ENCODE measurements at regions not wholly inside any gene's neighbourhood (a gene's known extent, or its start where the extent isn't known, plus 50 kb on each side); places are given as distances from the start of the nearest gene placed in this dataset.
"Not testable (repeated sequence)": the region's sequence is repeated elsewhere in the genome, so short reads cannot be mapped to it uniquely, and the experiment has no call there.

DNA sequence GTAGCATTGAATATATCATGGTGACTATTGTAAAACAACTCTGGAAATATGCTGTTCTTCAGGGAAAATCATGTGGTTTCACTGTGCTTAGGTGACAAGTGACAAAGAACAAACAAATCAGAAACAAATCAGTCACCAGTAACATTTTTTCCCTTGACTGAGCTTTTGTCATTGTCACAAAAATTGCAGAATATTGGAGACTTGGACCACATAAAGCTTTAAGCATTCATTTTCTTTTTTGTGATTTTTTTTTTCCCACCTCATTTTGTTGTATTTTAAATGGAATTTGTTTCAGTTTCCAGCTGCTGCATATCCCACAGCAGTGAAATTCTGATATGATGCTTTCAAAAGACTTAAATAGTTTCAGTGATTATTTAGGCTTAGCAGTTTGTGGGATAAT, 1088.4 kb downstream of the OTOL1 start:
- no peak for DNase-seq

GRCh38 chr3:162586591-162586990, 1090.0 kb downstream of the OTOL1 start:
- DNase-seq = no peak

- no peak for DNase-seq
Observed at GRCh38 chr3:162597226-162597625, 1100.6 kb downstream of the OTOL1 start.

DNA sequence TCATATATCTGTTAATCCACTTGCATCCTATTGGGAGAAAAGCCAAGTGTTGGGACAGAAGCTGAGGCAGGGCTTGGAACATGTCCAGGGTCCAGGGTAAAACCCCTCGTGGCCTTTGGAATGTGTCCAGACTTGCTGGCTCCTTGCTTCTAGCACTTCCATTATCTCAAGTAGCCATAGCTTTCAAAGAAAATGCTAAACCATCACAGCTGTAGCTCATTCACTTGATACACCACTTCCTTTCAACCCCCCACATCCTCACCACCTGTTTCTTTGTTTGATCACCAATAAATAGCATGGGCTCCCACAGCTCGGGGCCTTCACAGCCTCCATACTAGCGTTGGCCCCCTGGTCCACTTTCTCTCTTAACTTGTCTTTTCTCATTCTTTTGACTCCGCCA, 1101.9 kb downstream of the OTOL1 start:
- not testable (repeated sequence) for DNase-seq

DNA sequence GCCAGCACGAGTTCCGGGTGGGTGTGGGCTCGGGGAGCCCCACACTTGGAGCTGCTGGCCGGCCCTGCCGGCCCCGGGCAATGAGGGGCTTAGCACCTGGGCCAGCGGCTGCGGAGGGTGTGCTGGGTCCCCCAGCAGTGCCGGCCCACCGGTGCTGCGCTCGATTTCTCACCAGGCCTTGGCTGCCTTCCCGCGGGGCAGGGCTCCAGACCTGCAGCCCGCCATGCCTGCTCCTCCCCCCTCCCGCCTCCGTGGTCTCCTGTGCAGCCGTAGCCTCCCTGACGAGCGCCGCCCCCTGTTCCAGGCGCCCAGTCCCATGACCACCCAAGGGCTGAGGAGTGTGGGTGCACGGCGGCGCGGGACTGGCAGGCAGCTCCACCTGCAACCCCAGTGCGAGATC, 1103.1 kb downstream of the OTOL1 start:
- not testable (repeated sequence) for DNase-seq

DNA sequence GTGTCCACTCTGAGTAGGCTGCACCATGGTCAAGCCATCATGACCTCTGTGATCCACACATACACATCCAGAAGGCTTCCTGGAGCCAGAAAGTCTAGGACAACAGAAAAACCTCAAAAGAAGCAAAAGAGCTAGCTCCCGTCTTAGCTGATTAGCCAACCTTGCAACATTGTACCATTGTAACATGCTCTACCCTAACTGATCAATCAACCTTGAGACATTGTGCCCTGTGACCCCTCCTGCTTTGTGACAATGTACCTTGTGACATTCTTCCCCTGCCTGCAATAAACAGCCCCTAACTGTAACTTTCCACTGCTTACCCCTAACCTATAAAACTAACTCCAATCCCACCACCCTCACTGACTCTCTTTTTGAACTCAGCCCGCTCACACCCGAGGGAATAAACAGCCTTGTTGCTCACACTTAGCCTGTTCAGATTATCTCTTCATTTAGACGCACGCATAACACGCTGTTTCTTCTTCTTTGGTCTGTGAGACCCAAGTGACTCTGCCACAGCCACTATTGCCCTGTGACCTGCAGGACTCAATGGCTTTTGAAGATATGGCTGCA, 1104.6 kb downstream of the OTOL1 start:
- DNase-seq = no peak

DNA sequence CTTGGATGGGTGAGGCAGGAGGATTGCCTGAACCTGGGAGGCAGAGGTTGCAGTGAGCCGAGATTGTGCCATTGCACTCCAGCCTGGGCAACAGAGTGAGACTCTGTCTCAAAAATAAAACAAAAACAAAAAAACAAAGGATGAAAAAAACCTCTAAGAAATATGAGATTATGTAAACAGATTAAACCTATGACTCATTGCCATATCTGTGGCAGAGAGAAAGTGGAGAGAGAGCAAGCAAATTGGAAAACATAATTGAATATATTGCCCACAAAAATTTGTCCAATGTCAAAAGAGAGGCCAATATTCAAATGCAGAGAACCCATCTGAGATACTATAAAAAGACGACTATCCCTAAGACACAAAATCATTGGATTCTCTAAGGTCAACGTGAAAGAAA, 1106.0 kb downstream of the OTOL1 start:
- DNase-seq = no peak

- no peak for DNase-seq
Observed at GRCh38 chr3:162605651-162606204, 1109.1 kb downstream of the OTOL1 start.

GRCh38 chr3:162610261-162610660, 1113.7 kb downstream of the OTOL1 start:
- DNase-seq = no peak

- no peak for DNase-seq
Observed at GRCh38 chr3:162612991-162613390, 1116.4 kb downstream of the OTOL1 start.

- no peak for DNase-seq
Observed at GRCh38 chr3:162626172-162626571, 1129.6 kb downstream of the OTOL1 start.

DNA sequence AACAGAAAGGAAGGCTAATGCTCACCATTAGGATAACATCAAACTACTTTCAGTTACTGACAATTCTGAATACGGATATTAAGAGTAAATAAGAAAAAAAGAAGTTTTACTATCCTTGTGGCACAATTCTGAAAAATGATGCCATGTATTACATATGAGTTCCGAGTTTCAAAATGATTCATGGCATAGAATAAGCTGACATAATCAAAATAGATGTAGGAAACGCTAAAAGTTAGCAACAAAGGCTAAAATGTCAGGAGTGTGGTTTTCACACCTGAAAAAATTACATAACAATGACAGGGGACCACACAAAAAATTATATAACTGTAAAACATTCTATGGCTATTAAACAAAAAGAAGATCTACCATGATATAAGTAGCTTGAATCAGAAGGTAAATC, 1131.9 kb downstream of the OTOL1 start:
- no peak for DNase-seq

DNA sequence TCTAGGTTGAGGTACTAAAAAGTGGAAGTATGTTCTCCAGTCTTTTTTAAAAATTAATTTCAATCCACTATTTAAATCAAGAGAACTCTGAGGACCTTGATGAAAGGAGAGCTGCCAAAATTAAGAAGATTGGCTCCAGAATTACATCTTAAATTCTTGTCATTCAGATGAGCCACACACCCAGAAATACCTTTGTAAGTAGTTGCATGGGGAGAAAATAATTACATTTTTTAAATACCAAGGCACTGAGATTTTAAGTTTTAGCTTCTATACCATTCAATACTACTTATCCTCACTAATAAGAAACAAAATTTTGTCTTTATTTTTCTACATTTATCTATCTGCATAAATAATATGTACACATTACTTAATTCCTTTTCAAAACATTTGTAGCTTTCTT, 1132.8 kb downstream of the OTOL1 start:
- no peak for DNase-seq

DNA sequence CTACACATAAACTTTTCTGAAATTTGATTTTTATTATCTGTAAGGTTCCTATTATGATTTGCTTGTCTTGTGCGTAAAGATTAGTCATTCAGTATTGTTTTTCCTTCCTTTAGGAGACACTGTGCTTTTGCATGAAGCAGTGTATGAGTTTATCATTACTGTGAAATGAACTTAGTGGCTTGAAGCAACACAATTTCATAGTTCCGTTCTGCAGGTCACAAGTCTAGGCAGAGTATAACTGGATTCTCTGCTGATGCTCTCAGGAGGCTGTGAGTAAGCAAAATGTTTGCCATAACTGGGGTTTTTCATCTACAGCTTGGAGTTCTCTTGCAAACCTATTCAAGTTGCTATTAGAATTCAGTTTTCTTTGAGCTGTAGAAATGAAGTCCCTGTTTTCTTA, 1136.1 kb downstream of the OTOL1 start:
- no peak for DNase-seq

GRCh38 chr3:162640208-162640607, 1143.6 kb downstream of the OTOL1 start:
- DNase-seq = not testable (repeated sequence)

DNA sequence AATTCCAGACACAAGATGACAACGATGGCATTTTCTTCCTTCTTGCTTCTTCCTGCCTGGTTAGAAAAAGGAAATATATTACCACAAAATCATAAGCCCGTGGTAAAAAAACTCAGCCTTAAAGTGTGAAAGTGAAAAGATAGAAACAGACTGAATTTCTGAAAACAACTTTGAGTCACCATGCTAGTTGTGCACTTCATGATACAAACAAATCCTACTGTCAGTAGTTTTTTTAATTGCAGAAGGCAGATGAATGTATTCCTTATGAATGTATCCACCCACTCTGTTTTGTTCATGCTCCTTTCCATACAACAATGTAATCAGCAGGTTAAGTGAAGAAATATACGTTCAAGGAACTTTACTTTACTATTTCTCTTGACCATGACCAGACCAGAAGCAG, 1144.7 kb downstream of the OTOL1 start:
- DNase-seq = no peak

DNA sequence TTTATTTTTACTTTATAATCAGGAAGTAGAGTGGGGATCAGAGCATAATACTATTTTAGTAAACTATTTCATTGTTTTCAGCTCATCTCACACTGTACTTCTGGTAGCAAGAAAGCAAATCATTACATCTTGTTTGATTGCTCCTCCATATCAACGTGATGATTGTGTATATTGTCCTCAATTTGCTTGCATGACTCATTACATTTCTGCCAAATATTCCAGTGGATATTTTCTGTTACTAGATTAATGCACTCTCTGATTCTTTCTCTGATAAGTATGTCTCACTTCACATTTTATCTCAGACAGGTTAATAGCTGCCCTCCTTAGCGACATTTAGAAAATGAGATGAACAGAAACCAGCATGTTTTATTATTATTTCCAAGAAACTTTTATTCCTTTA, 1145.3 kb downstream of the OTOL1 start:
- no peak for DNase-seq

- DNase-seq = no peak
Observed at GRCh38 chr3:162643245-162643644, 1146.6 kb downstream of the OTOL1 start.

DNA sequence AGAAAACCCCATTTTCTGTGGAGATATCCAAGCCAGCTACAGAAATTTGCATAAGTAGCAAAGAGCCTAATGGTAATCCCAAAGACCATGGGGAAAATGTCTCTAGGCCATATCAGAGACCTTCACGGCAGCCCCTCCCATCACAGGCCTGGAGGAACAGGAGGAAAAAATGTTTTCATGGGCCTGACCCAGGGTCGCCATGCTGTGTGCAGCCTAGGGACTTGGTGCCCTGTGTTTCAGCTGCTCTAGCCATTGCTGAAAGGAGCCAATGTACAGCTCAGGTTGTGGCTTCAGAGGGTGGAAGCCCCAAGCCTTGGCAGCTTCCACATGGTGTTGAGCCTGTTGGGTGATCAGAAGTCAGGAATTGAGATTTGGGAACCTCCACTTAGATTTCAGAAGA, 1150.7 kb downstream of the OTOL1 start:
- DNase-seq = no peak

DNA sequence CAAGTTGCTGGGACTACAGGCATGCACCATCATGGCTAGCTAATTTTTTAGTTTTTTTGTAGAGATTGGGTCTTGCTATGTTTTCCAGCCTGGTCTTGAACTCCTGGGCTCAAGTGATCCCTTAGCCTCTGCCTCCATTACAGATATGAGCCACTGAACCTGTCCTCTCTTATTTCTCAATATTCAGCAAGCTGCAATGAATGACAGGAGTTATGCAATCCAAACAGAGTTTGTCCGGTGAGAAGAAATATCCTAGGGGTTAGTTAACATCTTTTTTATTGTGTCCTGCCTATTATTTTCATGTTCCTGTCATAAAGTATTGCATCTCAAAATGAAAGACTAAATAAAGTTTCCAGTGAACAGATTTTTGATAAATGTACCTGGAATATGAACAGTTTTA, 1161.4 kb downstream of the OTOL1 start:
- DNase-seq = no peak

DNA sequence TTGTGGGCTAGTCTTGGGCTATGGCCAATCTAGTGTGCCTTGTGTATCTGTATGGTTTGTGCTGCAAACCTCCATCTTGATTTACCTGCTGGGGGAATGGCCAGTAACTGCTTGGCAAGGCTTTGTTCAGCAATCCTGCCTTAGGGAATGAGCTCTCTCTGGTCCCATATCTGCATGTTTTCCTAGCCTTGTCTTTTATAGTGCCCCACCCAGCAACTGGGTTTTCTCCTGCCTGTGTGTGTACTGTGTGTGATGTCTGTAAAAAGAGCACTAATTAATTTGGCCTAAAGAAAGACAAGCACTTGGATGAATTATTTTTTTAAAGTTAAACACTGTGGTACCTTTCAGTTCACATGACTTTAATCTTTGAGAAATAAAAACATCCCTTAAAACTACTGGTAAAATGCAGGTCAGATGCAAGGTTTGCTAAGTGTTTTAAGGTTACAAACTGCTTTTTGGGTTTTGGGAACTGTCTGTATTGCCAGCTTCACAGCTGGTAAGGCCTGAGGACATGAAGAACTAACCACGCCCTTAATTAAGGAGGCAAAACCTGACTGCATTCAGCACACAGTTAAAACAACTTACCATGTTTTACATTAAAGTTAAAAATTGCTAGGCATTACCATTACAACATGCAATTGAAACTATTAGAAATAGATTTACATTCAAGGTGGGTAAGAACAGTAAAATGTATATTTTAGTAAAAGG, 1169.2 kb downstream of the OTOL1 start:
- no peak for DNase-seq

DNA sequence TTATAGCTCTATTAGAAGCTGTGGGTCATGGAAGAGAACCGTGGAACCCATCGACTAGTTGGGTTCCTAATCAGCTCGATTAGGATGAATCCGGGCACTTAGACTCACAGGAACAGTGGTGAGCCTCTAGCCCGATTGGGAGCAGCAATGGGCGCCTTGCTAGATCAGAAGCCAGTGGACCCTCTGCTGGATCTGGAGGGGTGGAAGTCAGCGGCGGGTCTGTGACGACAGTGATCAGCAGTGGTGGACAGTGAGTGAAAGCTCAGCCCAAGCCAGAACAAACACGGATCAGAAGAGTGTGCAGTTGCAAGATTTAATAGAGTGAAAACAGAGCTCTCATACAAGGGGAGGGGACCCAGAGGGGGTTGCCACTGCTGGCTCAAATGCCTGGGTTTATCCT, 1170.2 kb downstream of the OTOL1 start:
- no peak for DNase-seq

DNA sequence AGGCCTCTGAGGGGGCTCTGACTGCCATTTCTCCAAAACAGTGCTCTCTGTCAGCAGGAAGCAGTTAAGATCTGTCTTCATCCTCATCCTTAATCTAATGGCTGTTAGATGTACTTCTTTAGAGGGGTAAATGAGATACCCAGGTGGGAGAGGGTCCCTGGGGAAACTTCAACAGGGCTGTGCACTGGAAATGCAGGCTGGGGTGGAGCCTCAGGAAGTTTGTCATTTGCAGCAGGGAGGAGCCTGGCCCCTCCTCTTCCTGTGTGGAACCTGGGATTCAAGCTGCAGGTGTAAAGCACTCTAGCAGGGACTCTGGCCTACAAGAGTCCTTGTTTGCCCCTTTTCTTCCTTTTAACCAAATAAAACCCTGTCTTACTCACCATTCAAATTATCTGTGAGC, 1173.6 kb downstream of the OTOL1 start:
- DNase-seq = no peak

DNA sequence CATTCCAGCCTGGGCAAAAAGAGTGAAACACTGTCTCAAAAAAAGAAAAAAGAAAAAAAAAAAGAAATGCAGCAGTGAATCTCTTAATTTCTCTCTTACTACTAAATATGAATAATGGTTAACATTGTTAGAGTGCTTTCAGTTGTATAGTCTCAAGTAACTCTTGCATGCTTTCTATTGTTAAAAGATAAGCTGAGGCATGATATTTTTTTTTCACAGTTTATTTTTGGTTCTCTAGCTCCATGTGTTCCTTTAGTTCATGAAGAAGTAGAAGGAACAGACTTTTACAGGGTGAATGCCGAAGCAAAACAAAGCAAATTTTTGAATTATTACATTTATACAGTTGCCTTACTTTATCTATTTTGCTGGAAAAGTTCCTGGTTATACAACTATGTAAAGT, 1180.9 kb downstream of the OTOL1 start:
- DNase-seq = no peak

- DNase-seq = no peak
Observed at GRCh38 chr3:162678941-162679340, 1182.3 kb downstream of the OTOL1 start.

Data from activated CD4-positive, alpha-beta T cell treated with anti-CD3 and anti-CD28 coated beads for 48 hours (primary cell).